Vagina (tissue), 2 donors: ENCODE measurements at regions not wholly inside any gene's neighbourhood (a gene's known extent, or its start where the extent isn't known, plus 50 kb on each side); places are given as distances from the start of the nearest gene placed in this dataset.

Experiments
- POLR2A ChIP-seq, 2 donors: fragments of 450-650 bp; IDR thresholded peaks; one replicate each; pipeline ENCODE4 v1.6.1; 2017; ENCODE audit warnings: antibody characterized with exemption in 2 of 2, mild to moderate bottlenecking in 2 of 2, moderate library complexity in 2 of 2
- POLR2AphosphoS5 ChIP-seq, 2 donors: sonication (generic); formaldehyde crosslinking; IDR thresholded peaks; one replicate each; pipeline ENCODE4 v1.9.0; 2017; ENCODE audit warnings: antibody characterized with exemption in 2 of 2, mild to moderate bottlenecking in 2 of 2, low read depth in 1 of 2; ENCODE audit not compliant: insufficient read depth in 1 of 2
- TF ChIP-seq, protein P1 (sequence below), 3 experiments: fragments of 450-650 bp in 2 of 3; fragments of 200-600 bp in 1 of 3; sonication (generic) in 1 of 3; IDR thresholded peaks; one replicate each; pipeline ENCODE4 v1.5.1; 2017 to 2019; ENCODE audit warnings: antibody characterized with exemption in 3 of 3, mild to moderate bottlenecking in 2 of 3, moderate library complexity in 2 of 3

GRCh38 chr20:11181966-11182365, 508.2 kb upstream of the JAG1 start:
- TF ChIP-seq, protein P1, sequence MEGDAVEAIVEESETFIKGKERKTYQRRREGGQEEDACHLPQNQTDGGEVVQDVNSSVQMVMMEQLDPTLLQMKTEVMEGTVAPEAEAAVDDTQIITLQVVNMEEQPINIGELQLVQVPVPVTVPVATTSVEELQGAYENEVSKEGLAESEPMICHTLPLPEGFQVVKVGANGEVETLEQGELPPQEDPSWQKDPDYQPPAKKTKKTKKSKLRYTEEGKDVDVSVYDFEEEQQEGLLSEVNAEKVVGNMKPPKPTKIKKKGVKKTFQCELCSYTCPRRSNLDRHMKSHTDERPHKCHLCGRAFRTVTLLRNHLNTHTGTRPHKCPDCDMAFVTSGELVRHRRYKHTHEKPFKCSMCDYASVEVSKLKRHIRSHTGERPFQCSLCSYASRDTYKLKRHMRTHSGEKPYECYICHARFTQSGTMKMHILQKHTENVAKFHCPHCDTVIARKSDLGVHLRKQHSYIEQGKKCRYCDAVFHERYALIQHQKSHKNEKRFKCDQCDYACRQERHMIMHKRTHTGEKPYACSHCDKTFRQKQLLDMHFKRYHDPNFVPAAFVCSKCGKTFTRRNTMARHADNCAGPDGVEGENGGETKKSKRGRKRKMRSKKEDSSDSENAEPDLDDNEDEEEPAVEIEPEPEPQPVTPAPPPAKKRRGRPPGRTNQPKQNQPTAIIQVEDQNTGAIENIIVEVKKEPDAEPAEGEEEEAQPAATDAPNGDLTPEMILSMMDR (IDR thresholded peaks at IDR 0.05): no peak
- no peak for TF ChIP-seq POLR2A (IDR thresholded peaks at IDR 0.05)
- TF ChIP-seq POLR2AphosphoS5 (IDR thresholded peaks at IDR 0.05; ENCODE audit: insufficient read depth in 1 of 2, low read depth in 1 of 2): no peak
